ENCODE measurements at regions not wholly inside any gene's neighbourhood (a gene's known extent, or its start where the extent isn't known, plus 50 kb on each side); places are given as distances from the start of the nearest gene placed in this dataset.

GRCh38 chr2:239639421-239640185 lies 238.8 kb upstream of the HDAC4 start:
- TF ChIP-seq POLR2AphosphoS5 (IDR thresholded peaks at IDR 0.05) (no peak), POLR2A (IDR thresholded peaks at IDR 0.05) (no peak), CTCF (IDR thresholded peaks at IDR 0.05) (no peak)

GRCh38 chr2:239638376-239638775 lies 237.6 kb upstream of the HDAC4 start:
- no peaks in the 10 kb centered on the region for H3K27me3 ChIP-seq (replicated peaks; ENCODE audit: insufficient read depth)
- TF ChIP-seq POLR2AphosphoS5 (IDR thresholded peaks at IDR 0.05) = no peak
- no peak for TF ChIP-seq CTCF (IDR thresholded peaks at IDR 0.05)
- TF ChIP-seq POLR2A (IDR thresholded peaks at IDR 0.05) = no peak
- H3K36me3 ChIP-seq = no peaks in the 10 kb centered on the region
- H3K9me3 ChIP-seq = no peaks in the 10 kb centered on the region
- WGBS = 93% methylated on average over 4 of the region's 4 CpGs
- no peaks in the 10 kb centered on the region for H3K4me1 ChIP-seq (replicated peaks)
- DNase-seq (ENCODE audit: low spot score) = no peak
- H3K27ac ChIP-seq = no peak overlapping the region
- H3K4me3 ChIP-seq = no peak overlapping the region
- intact Hi-C loops (cut with DNase I) = no loop called here

More at GRCh38 chr2:239639421-239640185, 238.8 kb upstream of the HDAC4 start:
- H3K36me3 ChIP-seq = no peaks in the 10 kb centered on the region
- H3K27ac ChIP-seq = no peak overlapping the region
- DNase-seq (ENCODE audit: low spot score) = no peak
- no peaks in the 10 kb centered on the region for H3K9me3 ChIP-seq
- H3K27me3 ChIP-seq (replicated peaks; ENCODE audit: insufficient read depth) = no peaks in the 10 kb centered on the region
- WGBS = 82% methylated on average over 5 of the region's 5 CpGs
- intact Hi-C loops (cut with DNase I) = no loop called here
- no peak overlapping the region for H3K4me3 ChIP-seq
- no peaks in the 10 kb centered on the region for H3K4me1 ChIP-seq (replicated peaks)

GRCh38 chr2:239636808-239637207 lies 236.0 kb upstream of the HDAC4 start:
- Histone ChIP-seq H3K4me3 (no peak overlapping the region), H3K4me1 (replicated peaks) (no peaks in the 10 kb centered on the region), H3K27ac (no peak overlapping the region), H3K9me3 (no peaks in the 10 kb centered on the region), H3K27me3 (replicated peaks; ENCODE audit: insufficient read depth) (no peaks in the 10 kb centered on the region), H3K36me3 (no peaks in the 10 kb centered on the region)
- intact Hi-C loops (cut with DNase I) = no loop called here
- TF ChIP-seq POLR2A (IDR thresholded peaks at IDR 0.05) (no peak), CTCF (IDR thresholded peaks at IDR 0.05) (no peak), POLR2AphosphoS5 (IDR thresholded peaks at IDR 0.05) (no peak)
- 76% methylated on average over 3 of the region's 3 CpGs for WGBS
- no peak for DNase-seq (ENCODE audit: low spot score)

- WGBS = 94% methylated on average over 4 of the region's 4 CpGs
- H3K9me3 ChIP-seq = no peaks in the 10 kb centered on the region
- intact Hi-C loops (cut with DNase I) = no loop called here
- H3K36me3 ChIP-seq = no peaks in the 10 kb centered on the region
- no peaks in the 10 kb centered on the region for H3K4me1 ChIP-seq (replicated peaks)
- H3K27me3 ChIP-seq (replicated peaks; ENCODE audit: insufficient read depth) = no peaks in the 10 kb centered on the region
- no peak overlapping the region for H3K4me3 ChIP-seq
- H3K27ac ChIP-seq = no peak overlapping the region
- TF ChIP-seq CTCF (IDR thresholded peaks at IDR 0.05) = no peak
- TF ChIP-seq POLR2A (IDR thresholded peaks at IDR 0.05) = no peak
- DNase-seq (ENCODE audit: low spot score) = no peak
Observed at GRCh38 chr2:239634769-239635168, 233.9 kb upstream of the HDAC4 start.

GRCh38 chr2:239630618-239631286 lies 229.9 kb upstream of the HDAC4 start:
- peak; percentile 40 for DNase-seq (ENCODE audit: low spot score)
- Histone ChIP-seq H3K4me3 (no peak overlapping the region), H3K4me1 (replicated peaks) (no peaks in the 10 kb centered on the region), H3K9me3 (no peaks in the 10 kb centered on the region), H3K27me3 (replicated peaks; ENCODE audit: insufficient read depth) (no peaks in the 10 kb centered on the region), H3K36me3 (no peaks in the 10 kb centered on the region), H3K27ac (no peak overlapping the region)
- TF ChIP-seq CTCF (IDR thresholded peaks at IDR 0.05) (peak in 1 of 4 experiments; percentile 11), POLR2AphosphoS5 (IDR thresholded peaks at IDR 0.05) (peak; percentile 15), POLR2A (IDR thresholded peaks at IDR 0.05) (no peak)
- WGBS = 64% methylated on average over 13 of the region's 13 CpGs
- intact Hi-C loops (cut with DNase I) = no loop called here
